ENCODE measurements at regions not wholly inside any gene's neighbourhood (a gene's known extent, or its start where the extent isn't known, plus 50 kb on each side); places are given as distances from the start of the nearest gene placed in this dataset.

GRCh38 chr21:43355266-43355924 is 71.5 kb downstream of the SIK1 start:
- TF ChIP-seq REST (IDR thresholded peaks at IDR 0.05; ENCODE audit: insufficient replicate concordance, low read depth), result no peak
- TF ChIP-seq, protein P1, sequence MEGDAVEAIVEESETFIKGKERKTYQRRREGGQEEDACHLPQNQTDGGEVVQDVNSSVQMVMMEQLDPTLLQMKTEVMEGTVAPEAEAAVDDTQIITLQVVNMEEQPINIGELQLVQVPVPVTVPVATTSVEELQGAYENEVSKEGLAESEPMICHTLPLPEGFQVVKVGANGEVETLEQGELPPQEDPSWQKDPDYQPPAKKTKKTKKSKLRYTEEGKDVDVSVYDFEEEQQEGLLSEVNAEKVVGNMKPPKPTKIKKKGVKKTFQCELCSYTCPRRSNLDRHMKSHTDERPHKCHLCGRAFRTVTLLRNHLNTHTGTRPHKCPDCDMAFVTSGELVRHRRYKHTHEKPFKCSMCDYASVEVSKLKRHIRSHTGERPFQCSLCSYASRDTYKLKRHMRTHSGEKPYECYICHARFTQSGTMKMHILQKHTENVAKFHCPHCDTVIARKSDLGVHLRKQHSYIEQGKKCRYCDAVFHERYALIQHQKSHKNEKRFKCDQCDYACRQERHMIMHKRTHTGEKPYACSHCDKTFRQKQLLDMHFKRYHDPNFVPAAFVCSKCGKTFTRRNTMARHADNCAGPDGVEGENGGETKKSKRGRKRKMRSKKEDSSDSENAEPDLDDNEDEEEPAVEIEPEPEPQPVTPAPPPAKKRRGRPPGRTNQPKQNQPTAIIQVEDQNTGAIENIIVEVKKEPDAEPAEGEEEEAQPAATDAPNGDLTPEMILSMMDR (IDR thresholded peaks at IDR 0.05; ENCODE audit: insufficient read depth, low read length), result no peak
- no peak for TF ChIP-seq POLR2AphosphoS5 (IDR thresholded peaks at IDR 0.05; ENCODE audit: low read depth)
- TF ChIP-seq GABPA (IDR thresholded peaks at IDR 0.05; ENCODE audit: low read depth), result no peak
- TF ChIP-seq SPI1 (IDR thresholded peaks at IDR 0.05; ENCODE audit: borderline replicate concordance, low read depth), result no peak
- no peak overlapping the region for H3K4me3 ChIP-seq (replicated peaks; ENCODE audit: insufficient read depth, low read length)
- no peak overlapping the region for H3K27ac ChIP-seq (replicated peaks)
- H3K27me3 ChIP-seq (ENCODE audit: insufficient read depth, poor library complexity, severe bottlenecking), result peaks cover 4% of the 10 kb centered on the region
- DNase-seq (ENCODE audit: low read depth in 1 of 2, low spot score in 1 of 2), result no peak

DNA sequence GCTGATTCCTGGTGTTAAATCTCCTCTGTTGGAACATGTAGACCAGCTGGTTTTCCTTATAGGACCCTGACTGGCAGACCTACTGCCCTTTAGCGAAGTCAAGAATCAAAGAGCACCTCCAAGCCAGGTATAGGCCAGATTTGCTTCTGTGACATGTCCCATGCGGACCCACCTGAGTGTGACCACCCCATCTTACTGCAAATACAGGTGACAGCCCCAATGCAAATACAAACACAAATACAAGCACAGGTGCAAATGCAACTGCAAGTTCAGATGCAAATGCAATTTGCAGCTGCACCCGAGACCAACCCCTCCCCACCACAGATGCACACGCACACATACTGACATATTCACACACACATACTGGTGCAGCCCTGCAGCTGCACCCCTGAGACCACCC is 72.3 kb downstream of the SIK1 start:
- Histone ChIP-seq H3K4me3 (replicated peaks; ENCODE audit: insufficient read depth, low read length) (no peak overlapping the region), H3K27ac (replicated peaks) (no peak overlapping the region), H3K27me3 (ENCODE audit: insufficient read depth, poor library complexity, severe bottlenecking) (peaks cover 3% of the 10 kb centered on the region)
- TF ChIP-seq POLR2AphosphoS5 (IDR thresholded peaks at IDR 0.05; ENCODE audit: low read depth) (no peak), SPI1 (IDR thresholded peaks at IDR 0.05; ENCODE audit: borderline replicate concordance, low read depth) (no peak), GABPA (IDR thresholded peaks at IDR 0.05; ENCODE audit: low read depth) (no peak), REST (IDR thresholded peaks at IDR 0.05; ENCODE audit: insufficient replicate concordance, low read depth) (no peak)
- TF ChIP-seq, protein P1 (IDR thresholded peaks at IDR 0.05; ENCODE audit: insufficient read depth, low read length), result no peak
- DNase-seq (ENCODE audit: low read depth in 1 of 2, low spot score in 1 of 2), result no peak

DNA sequence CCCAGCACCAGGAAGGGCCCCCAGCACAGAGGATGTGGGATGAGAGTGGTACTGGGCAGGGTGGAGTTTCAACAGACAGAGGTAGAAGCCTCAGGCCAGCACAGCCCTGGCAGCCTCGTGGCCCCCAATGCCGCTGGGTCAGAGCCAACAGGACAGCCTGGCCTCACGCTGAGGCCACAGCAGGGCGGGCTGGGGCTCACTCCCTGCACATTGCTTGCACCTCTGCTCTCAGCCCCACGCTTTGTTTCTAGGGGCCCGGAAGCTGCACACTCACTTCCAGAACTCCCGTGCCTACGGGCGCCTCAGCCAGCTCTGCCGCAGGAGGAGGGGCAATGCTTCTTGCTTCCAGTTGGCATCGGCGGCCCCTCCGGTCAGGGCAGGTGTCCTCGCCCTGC is 72.9 kb downstream of the SIK1 start:
- TF ChIP-seq POLR2AphosphoS5 (IDR thresholded peaks at IDR 0.05; ENCODE audit: low read depth) (no peak), GABPA (IDR thresholded peaks at IDR 0.05; ENCODE audit: low read depth) (no peak), SPI1 (IDR thresholded peaks at IDR 0.05; ENCODE audit: borderline replicate concordance, low read depth) (no peak), REST (IDR thresholded peaks at IDR 0.05; ENCODE audit: insufficient replicate concordance, low read depth) (no peak)
- TF ChIP-seq, protein P1 (IDR thresholded peaks at IDR 0.05; ENCODE audit: insufficient read depth, low read length), result no peak
- Histone ChIP-seq H3K4me3 (replicated peaks; ENCODE audit: insufficient read depth, low read length) (no peak overlapping the region), H3K27me3 (ENCODE audit: insufficient read depth, poor library complexity, severe bottlenecking) (peaks cover under 1% of the 10 kb centered on the region), H3K27ac (replicated peaks) (no peak overlapping the region)
- DNase-seq (ENCODE audit: low read depth in 1 of 2, low spot score in 1 of 2), result no peak
